ENCODE measurements at regions not wholly inside any gene's neighbourhood (a gene's known extent, or its start where the extent isn't known, plus 50 kb on each side); places are given as distances from the start of the nearest gene placed in this dataset.

- Mint-ChIP-seq H3K4me3 (no peak overlapping the region), H3K27me3 (ENCODE audit: low read depth) (no peaks in the 10 kb centered on the region), H3K36me3 (ENCODE audit: low read depth) (no peaks in the 10 kb centered on the region), H3K4me1 (ENCODE audit: low read depth) (no peaks in the 10 kb centered on the region), H3K27ac (no peak overlapping the region), H3K9me3 (ENCODE audit: insufficient read depth) (no peaks in the 10 kb centered on the region)
- no peak for DNase-seq
- no peak for ATAC-seq
- ChIA-PET CTCF (no interaction called here), POLR2A (no interaction called here)
Observed at GRCh38 chr1:209053587-209053986, 529.9 kb upstream of the CAMK1G start.

GRCh38 chr1:209057083-209057482 is 526.4 kb upstream of the CAMK1G start:
- DNase-seq: no peak
- Mint-ChIP-seq H3K4me3 (no peak overlapping the region), H3K9me3 (ENCODE audit: insufficient read depth) (no peaks in the 10 kb centered on the region), H3K36me3 (ENCODE audit: low read depth) (no peaks in the 10 kb centered on the region), H3K27ac (no peak overlapping the region), H3K27me3 (ENCODE audit: low read depth) (no peaks in the 10 kb centered on the region), H3K4me1 (ENCODE audit: low read depth) (no peaks in the 10 kb centered on the region)
- ChIA-PET CTCF (no interaction called here), POLR2A (no interaction called here)
- no peak for ATAC-seq

- ChIA-PET POLR2A (no interaction called here), CTCF (no interaction called here)
- no peaks in the 10 kb centered on the region for H3K27me3 Mint-ChIP-seq (ENCODE audit: low read depth)
- H3K9me3 Mint-ChIP-seq (ENCODE audit: insufficient read depth): no peaks in the 10 kb centered on the region
- no peak overlapping the region for H3K4me3 Mint-ChIP-seq
- ATAC-seq (no peak), DNase-seq (no peak)
- H3K4me1 Mint-ChIP-seq (ENCODE audit: low read depth): no peaks in the 10 kb centered on the region
- H3K36me3 Mint-ChIP-seq (ENCODE audit: low read depth): no peaks in the 10 kb centered on the region
- H3K27ac Mint-ChIP-seq: no peak overlapping the region
Observed at GRCh38 chr1:209057901-209058300, 525.6 kb upstream of the CAMK1G start.

- ChIA-PET POLR2A (no interaction called here), CTCF (no interaction called here)
- no peaks in the 10 kb centered on the region for H3K9me3 Mint-ChIP-seq (ENCODE audit: insufficient read depth)
- no peak overlapping the region for H3K4me3 Mint-ChIP-seq
- no peak overlapping the region for H3K27ac Mint-ChIP-seq
- DNase-seq: no peak
- ATAC-seq: no peak
- H3K27me3 Mint-ChIP-seq (ENCODE audit: low read depth): no peaks in the 10 kb centered on the region
- H3K4me1 Mint-ChIP-seq (ENCODE audit: low read depth): no peaks in the 10 kb centered on the region
- no peaks in the 10 kb centered on the region for H3K36me3 Mint-ChIP-seq (ENCODE audit: low read depth)
Observed at GRCh38 chr1:209059376-209059775, 524.1 kb upstream of the CAMK1G start.

- CTCF ChIA-PET: no interaction called here
- POLR2A ChIA-PET: no interaction called here
- no peaks in the 10 kb centered on the region for H3K27me3 Mint-ChIP-seq (ENCODE audit: low read depth)
Observed at GRCh38 chr1:209059981-209060380, 523.5 kb upstream of the CAMK1G start.

GRCh38 chr1:209062081-209062620 is 521.4 kb upstream of the CAMK1G start:
- no peak for DNase-seq
- Mint-ChIP-seq H3K4me3 (no peak overlapping the region), H3K27ac (no peak overlapping the region), H3K27me3 (ENCODE audit: low read depth) (no peaks in the 10 kb centered on the region), H3K4me1 (ENCODE audit: low read depth) (no peaks in the 10 kb centered on the region), H3K9me3 (ENCODE audit: insufficient read depth) (no peaks in the 10 kb centered on the region), H3K36me3 (ENCODE audit: low read depth) (no peaks in the 10 kb centered on the region)
- ChIA-PET CTCF (no interaction called here), POLR2A (no interaction called here)
- no peak for ATAC-seq

More at GRCh38 chr1:209059981-209060380, 523.5 kb upstream of the CAMK1G start:
- DNase-seq (no peak), ATAC-seq (no peak)
- Mint-ChIP-seq H3K9me3 (ENCODE audit: insufficient read depth) (no peaks in the 10 kb centered on the region), H3K27ac (no peak overlapping the region), H3K4me1 (ENCODE audit: low read depth) (no peaks in the 10 kb centered on the region), H3K4me3 (no peak overlapping the region), H3K36me3 (ENCODE audit: low read depth) (no peaks in the 10 kb centered on the region)

- Mint-ChIP-seq H3K4me3 (no peak overlapping the region), H3K9me3 (ENCODE audit: insufficient read depth) (no peaks in the 10 kb centered on the region), H3K27ac (no peak overlapping the region), H3K27me3 (ENCODE audit: low read depth) (no peaks in the 10 kb centered on the region), H3K36me3 (ENCODE audit: low read depth) (no peaks in the 10 kb centered on the region), H3K4me1 (ENCODE audit: low read depth) (no peaks in the 10 kb centered on the region)
- DNase-seq (no peak), ATAC-seq (no peak)
- ChIA-PET POLR2A (no interaction called here), CTCF (no interaction called here)
Observed at GRCh38 chr1:209062863-209063262, 520.7 kb upstream of the CAMK1G start.

GRCh38 chr1:209063767-209064659 is 519.5 kb upstream of the CAMK1G start:
- ChIA-PET CTCF (no interaction called here), POLR2A (no interaction called here)
- H3K36me3 Mint-ChIP-seq (ENCODE audit: low read depth): no peaks in the 10 kb centered on the region
- no peaks in the 10 kb centered on the region for H3K9me3 Mint-ChIP-seq (ENCODE audit: insufficient read depth)
- H3K4me1 Mint-ChIP-seq (ENCODE audit: low read depth): no peaks in the 10 kb centered on the region
- ATAC-seq: no peak
- H3K27ac Mint-ChIP-seq: no peak overlapping the region
- no peak overlapping the region for H3K4me3 Mint-ChIP-seq
- DNase-seq: no peak
- H3K27me3 Mint-ChIP-seq (ENCODE audit: low read depth): no peaks in the 10 kb centered on the region

- ChIA-PET CTCF (no interaction called here), POLR2A (no interaction called here)
- DNase-seq (no peak), ATAC-seq (no peak)
- Mint-ChIP-seq H3K9me3 (ENCODE audit: insufficient read depth) (no peaks in the 10 kb centered on the region), H3K36me3 (ENCODE audit: low read depth) (no peaks in the 10 kb centered on the region), H3K4me3 (no peak overlapping the region), H3K4me1 (ENCODE audit: low read depth) (no peaks in the 10 kb centered on the region), H3K27ac (no peak overlapping the region), H3K27me3 (ENCODE audit: low read depth) (no peaks in the 10 kb centered on the region)
Observed at GRCh38 chr1:209064850-209065706, 518.4 kb upstream of the CAMK1G start.

- Mint-ChIP-seq H3K36me3 (ENCODE audit: low read depth) (no peaks in the 10 kb centered on the region), H3K27ac (no peak overlapping the region), H3K9me3 (ENCODE audit: insufficient read depth) (no peaks in the 10 kb centered on the region), H3K27me3 (ENCODE audit: low read depth) (no peaks in the 10 kb centered on the region), H3K4me1 (ENCODE audit: low read depth) (no peaks in the 10 kb centered on the region), H3K4me3 (no peak overlapping the region)
- ATAC-seq (no peak), DNase-seq (no peak)
- POLR2A ChIA-PET: no interaction called here
- CTCF ChIA-PET: no interaction called here
Observed at GRCh38 chr1:209072481-209072880, 511.0 kb upstream of the CAMK1G start.

- ATAC-seq (no peak), DNase-seq (no peak)
- H3K9me3 Mint-ChIP-seq (ENCODE audit: insufficient read depth): no peaks in the 10 kb centered on the region
- no peak overlapping the region for H3K4me3 Mint-ChIP-seq
- no peaks in the 10 kb centered on the region for H3K27me3 Mint-ChIP-seq (ENCODE audit: low read depth)
- H3K36me3 Mint-ChIP-seq (ENCODE audit: low read depth): no peaks in the 10 kb centered on the region
- ChIA-PET POLR2A (no interaction called here), CTCF (no interaction called here)
- no peak overlapping the region for H3K27ac Mint-ChIP-seq
- H3K4me1 Mint-ChIP-seq (ENCODE audit: low read depth): no peaks in the 10 kb centered on the region
Observed at GRCh38 chr1:209073879-209074278, 509.6 kb upstream of the CAMK1G start.

GRCh38 chr1:209074575-209075250 is 508.8 kb upstream of the CAMK1G start:
- no peak for DNase-seq
- Mint-ChIP-seq H3K36me3 (ENCODE audit: low read depth) (no peaks in the 10 kb centered on the region), H3K9me3 (ENCODE audit: insufficient read depth) (no peaks in the 10 kb centered on the region), H3K27me3 (ENCODE audit: low read depth) (no peaks in the 10 kb centered on the region), H3K4me1 (ENCODE audit: low read depth) (no peaks in the 10 kb centered on the region), H3K4me3 (no peak overlapping the region), H3K27ac (no peak overlapping the region)
- POLR2A ChIA-PET: no interaction called here
- CTCF ChIA-PET: no interaction called here
- ATAC-seq: no peak
